ENCODE measurements at regions not wholly inside any gene's neighbourhood (a gene's known extent, or its start where the extent isn't known, plus 50 kb on each side); places are given as distances from the start of the nearest gene placed in this dataset.

GRCh38 chr5:98664736-98665135 lies 108.7 kb upstream of the RGMB start:
- no peak for DNase-seq (ENCODE audit: low spot score)

- DNase-seq (ENCODE audit: low spot score), result no peak
Observed at GRCh38 chr5:98679963-98680362, 93.5 kb upstream of the RGMB start.

GRCh38 chr5:98690002-98690401 lies 83.5 kb upstream of the RGMB start:
- DNase-seq (ENCODE audit: low spot score), result no peak

- DNase-seq (ENCODE audit: low spot score), result no peak
Observed at GRCh38 chr5:98694902-98695301, 78.6 kb upstream of the RGMB start.

- no peak for DNase-seq (ENCODE audit: low spot score)
Observed at GRCh38 chr5:98698359-98698758, 75.1 kb upstream of the RGMB start.

- DNase-seq (ENCODE audit: low spot score), result no peak
Observed at GRCh38 chr5:98700730-98701129, 72.7 kb upstream of the RGMB start.

- DNase-seq (ENCODE audit: low spot score), result no peak
Observed at GRCh38 chr5:98705841-98706240, 67.6 kb upstream of the RGMB start.

- DNase-seq (ENCODE audit: low spot score), result no peak
Observed at GRCh38 chr5:98709681-98710080, 63.8 kb upstream of the RGMB start.

GRCh38 chr5:98713027-98713426 lies 60.4 kb upstream of the RGMB start:
- peak; percentile 17 for DNase-seq (ENCODE audit: low spot score)

- no peak for DNase-seq (ENCODE audit: low spot score)
Observed at GRCh38 chr5:98713856-98714255, 59.6 kb upstream of the RGMB start.

GRCh38 chr5:98714710-98715288 lies 58.7 kb upstream of the RGMB start:
- no peak for DNase-seq (ENCODE audit: low spot score)

GRCh38 chr5:98721231-98721928 lies 52.1 kb upstream of the RGMB start:
- DNase-seq (ENCODE audit: low spot score), result peak; percentile 53

- no peak for DNase-seq (ENCODE audit: low spot score)
Observed at GRCh38 chr5:98722188-98722587, 51.3 kb upstream of the RGMB start.

GRCh38 chr5:98723061-98723460 lies 50.4 kb upstream of the RGMB start:
- no peak for DNase-seq (ENCODE audit: low spot score)

Data from AG20443 (cell line).